ENCODE measurements at regions not wholly inside any gene's neighbourhood (a gene's known extent, or its start where the extent isn't known, plus 50 kb on each side); places are given as distances from the start of the nearest gene placed in this dataset.

DNA sequence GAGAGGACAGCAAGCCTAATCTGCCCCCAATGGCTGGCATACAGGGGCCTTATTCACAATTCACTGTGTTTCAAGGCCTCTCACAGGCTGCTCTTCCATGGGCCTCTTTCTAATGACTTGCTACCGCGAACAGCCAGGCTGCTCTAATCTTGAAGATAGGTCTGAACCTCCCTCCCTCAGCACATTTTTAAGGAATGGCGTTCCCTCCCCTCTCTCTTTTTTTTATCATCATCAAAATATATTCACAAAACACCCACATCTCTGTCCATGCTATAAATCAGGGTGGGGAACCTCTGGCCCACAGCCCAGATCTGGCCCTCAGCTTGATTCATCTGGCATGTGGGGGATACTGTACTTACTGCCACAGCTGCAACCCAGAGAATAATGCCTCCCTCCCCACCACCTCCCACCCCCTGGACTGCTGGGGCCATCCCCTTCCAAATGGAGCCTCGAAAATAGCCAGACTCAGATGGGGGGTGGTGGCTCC lies 62.5 kb downstream of the PABIR2 start:
- Histone ChIP-seq H3K9me3 (ENCODE audit: low read length) (no peaks in the 10 kb centered on the region), H3K4me3 (ENCODE audit: low read length) (no peak overlapping the region), H3K9ac (ENCODE audit: low read length) (no peak overlapping the region), H2AFZ (ENCODE audit: low read length) (no peak overlapping the region), H4K20me1 (ENCODE audit: low read length) (no peaks in the 10 kb centered on the region), H3K4me1 (ENCODE audit: insufficient read depth, low read length) (no peaks in the 10 kb centered on the region), H3K79me2 (ENCODE audit: low read length) (no peaks in the 10 kb centered on the region), H3K36me3 (ENCODE audit: low read depth, low read length) (no peaks in the 10 kb centered on the region), H3K27me3 (ENCODE audit: low read length) (no peaks in the 10 kb centered on the region), H3K27ac (ENCODE audit: low read length) (no peak overlapping the region), H3K9me2 (replicated peaks; ENCODE audit: low read length) (no peaks in the 10 kb centered on the region), H3F3A (ENCODE audit: low read length, unreplicated experiment) (no peaks in the 10 kb centered on the region), H3K4me2 (ENCODE audit: low read length) (no peak overlapping the region)
- CTCF ChIA-PET = no interaction called here
- intact Hi-C loops (cut with micrococcal nuclease) = no loop called here
- TF ChIP-seq EZH2phosphoT487 (IDR thresholded peaks at IDR 0.05; ENCODE audit: borderline replicate concordance, low read length) = no peak
- TF ChIP-seq EZH2 (IDR thresholded peaks at IDR 0.05; ENCODE audit: low read length, unreplicated experiment) = no peak
- TF ChIP-seq CTCF (conservative IDR thresholded peaks at IDR 0.05; ENCODE audit: low read depth, low read length) = no peak
- ATAC-seq (no peak), DNase-seq (no peak)
- no TSS peak for BruUV-seq (replicated peaks)
- POLR2A ChIA-PET (ENCODE audit: unreplicated experiment) = no interaction called here

DNA sequence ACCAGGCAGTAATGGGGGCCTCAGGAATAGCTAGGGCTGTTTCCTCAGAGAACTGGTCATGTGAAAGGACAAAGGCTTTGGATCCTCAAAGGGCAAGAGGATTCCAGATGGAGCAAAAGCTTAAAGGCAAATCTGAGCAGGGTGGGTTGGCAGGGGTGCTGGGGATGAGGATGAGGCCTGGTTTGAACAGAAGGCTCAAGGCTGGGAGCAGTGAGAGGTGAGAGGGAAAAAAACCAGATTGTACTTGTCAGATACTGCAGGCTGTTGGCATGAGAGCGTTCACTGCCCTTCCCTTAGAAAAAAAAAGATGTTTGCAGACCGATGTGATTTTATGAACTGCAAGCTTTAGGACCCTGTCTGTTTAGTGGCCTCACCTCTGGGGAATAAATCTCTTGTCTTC lies 63.4 kb downstream of the PABIR2 start:
- no peak for DNase-seq
- Histone ChIP-seq H3K9ac (ENCODE audit: low read length) (no peak overlapping the region), H3K4me3 (ENCODE audit: low read length) (no peak overlapping the region), H3K9me3 (ENCODE audit: low read length) (no peaks in the 10 kb centered on the region), H3K4me2 (ENCODE audit: low read length) (no peak overlapping the region), H3K79me2 (ENCODE audit: low read length) (no peaks in the 10 kb centered on the region), H4K20me1 (ENCODE audit: low read length) (no peaks in the 10 kb centered on the region), H3K27me3 (ENCODE audit: low read length) (no peaks in the 10 kb centered on the region), H2AFZ (ENCODE audit: low read length) (no peak overlapping the region), H3F3A (ENCODE audit: low read length, unreplicated experiment) (no peaks in the 10 kb centered on the region), H3K9me2 (replicated peaks; ENCODE audit: low read length) (no peaks in the 10 kb centered on the region), H3K27ac (ENCODE audit: low read length) (no peak overlapping the region), H3K4me1 (ENCODE audit: insufficient read depth, low read length) (0 out of 2 replicates have a peak, but pooled peaks cover under 1% of the 10 kb centered on the region), H3K36me3 (ENCODE audit: low read depth, low read length) (no peaks in the 10 kb centered on the region)
- intact Hi-C loops (cut with micrococcal nuclease) = no loop called here
- ChIA-PET POLR2A (ENCODE audit: unreplicated experiment) (no interaction called here), CTCF (no interaction called here)
- no peak for ATAC-seq
- no peak for TF ChIP-seq EZH2 (IDR thresholded peaks at IDR 0.05; ENCODE audit: low read length, unreplicated experiment)
- TF ChIP-seq CTCF (conservative IDR thresholded peaks at IDR 0.05; ENCODE audit: low read depth, low read length) = no peak
- TF ChIP-seq EZH2phosphoT487 (IDR thresholded peaks at IDR 0.05; ENCODE audit: borderline replicate concordance, low read length) = no peak
- no TSS peak for BruUV-seq (replicated peaks)

- Histone ChIP-seq H3K36me3 (ENCODE audit: low read depth, low read length) (no peaks in the 10 kb centered on the region), H3K4me3 (ENCODE audit: low read length) (no peak overlapping the region), H3K4me2 (ENCODE audit: low read length) (no peak overlapping the region), H3F3A (ENCODE audit: low read length, unreplicated experiment) (no peaks in the 10 kb centered on the region), H3K9me2 (replicated peaks; ENCODE audit: low read length) (no peaks in the 10 kb centered on the region), H3K79me2 (ENCODE audit: low read length) (no peaks in the 10 kb centered on the region), H3K9me3 (ENCODE audit: low read length) (no peaks in the 10 kb centered on the region), H2AFZ (ENCODE audit: low read length) (no peak overlapping the region), H3K27ac (ENCODE audit: low read length) (no peak overlapping the region), H3K9ac (ENCODE audit: low read length) (no peak overlapping the region), H3K27me3 (ENCODE audit: low read length) (no peaks in the 10 kb centered on the region), H4K20me1 (ENCODE audit: low read length) (no peaks in the 10 kb centered on the region), H3K4me1 (ENCODE audit: insufficient read depth, low read length) (peaks cover 8% of the 10 kb centered on the region)
- no TSS peak for BruUV-seq (replicated peaks)
- CTCF ChIA-PET = no interaction called here
- ATAC-seq (no peak), DNase-seq (no peak)
- intact Hi-C loops (cut with micrococcal nuclease) = no loop called here
- POLR2A ChIA-PET (ENCODE audit: unreplicated experiment) = no interaction called here
- TF ChIP-seq EZH2 (IDR thresholded peaks at IDR 0.05; ENCODE audit: low read length, unreplicated experiment) = no peak
- no peak for TF ChIP-seq EZH2phosphoT487 (IDR thresholded peaks at IDR 0.05; ENCODE audit: borderline replicate concordance, low read length)
- TF ChIP-seq CTCF (conservative IDR thresholded peaks at IDR 0.05; ENCODE audit: low read depth, low read length) = no peak
Measured at GRCh38 chrX:134732676-134733075, 64.3 kb downstream of the PABIR2 start.

All from PC-3 (cell line).